Stimulated activated CD4-positive, alpha-beta T cell treated with anti-CD3 and anti-CD28 coated beads, Interleukin-2, amount 100 ng/mL, for 4 hours (primary cell): ENCODE measurements at regions not wholly inside any gene's neighbourhood (a gene's known extent, or its start where the extent isn't known, plus 50 kb on each side); places are given as distances from the start of the nearest gene placed in this dataset.

ENCODE experiments used
- DNase-seq: peaks from one replicate; pipeline ENCODE4 v3.0.0-alpha.2; 2020; ENCODE audit warnings: low read depth

- no peak for DNase-seq
These were observed 160.6 kb upstream of the SHH start for GRCh38 chr7:155972651-155973390.

- no peak for DNase-seq
These were observed 160.0 kb upstream of the SHH start for GRCh38 chr7:155972247-155972646.

- no peak for DNase-seq
These were observed 159.0 kb upstream of the SHH start for GRCh38 chr7:155971180-155971770.

GRCh38 chr7:155969192-155969929 is 157.1 kb upstream of the SHH start:
- no peak for DNase-seq

- DNase-seq: no peak
These were observed 152.7 kb upstream of the SHH start for GRCh38 chr7:155965010-155965409.

- DNase-seq: no peak
These were observed 152.3 kb upstream of the SHH start for GRCh38 chr7:155964543-155964942.

GRCh38 chr7:155963771-155964195 is 151.5 kb upstream of the SHH start:
- no peak for DNase-seq

- no peak for DNase-seq
These were observed 151.1 kb upstream of the SHH start for GRCh38 chr7:155963356-155963755.

GRCh38 chr7:155962968-155963300 is 150.7 kb upstream of the SHH start:
- DNase-seq: no peak

- peak; percentile 16 for DNase-seq
These were observed 150.1 kb upstream of the SHH start for GRCh38 chr7:155962191-155962967.

GRCh38 chr7:155961241-155962190 is 149.3 kb upstream of the SHH start:
- no peak for DNase-seq

GRCh38 chr7:155959894-155960293 is 147.6 kb upstream of the SHH start:
- no peak for DNase-seq

- DNase-seq: no peak
These were observed 144.7 kb upstream of the SHH start for GRCh38 chr7:155956977-155957376.

GRCh38 chr7:155955367-155955635 is 143.0 kb upstream of the SHH start:
- DNase-seq: no peak

GRCh38 chr7:155954550-155955366 is 142.5 kb upstream of the SHH start:
- no peak for DNase-seq

GRCh38 chr7:155953781-155954549 is 141.7 kb upstream of the SHH start:
- DNase-seq: no peak

- DNase-seq: no peak
These were observed 141.2 kb upstream of the SHH start for GRCh38 chr7:155953501-155953778.

- DNase-seq: no peak
These were observed 139.4 kb upstream of the SHH start for GRCh38 chr7:155951554-155952158.

- DNase-seq: no peak
These were observed 138.8 kb upstream of the SHH start for GRCh38 chr7:155950898-155951553.
